Astrocyte (in vitro differentiated cells and primary cell): ENCODE measurements at regions not wholly inside any gene's neighbourhood (a gene's known extent, or its start where the extent isn't known, plus 50 kb on each side); places are given as distances from the start of the nearest gene placed in this dataset.

Source experiments
- EZH2 ChIP-seq: IDR thresholded peaks from 2 replicates; pipeline ENCODE4 v1.6.1; 2012; ENCODE audit warnings: mild to moderate bottlenecking, low read length, inconsistent platforms; ENCODE audit not compliant: insufficient read depth
- TF ChIP-seq, protein P1 (sequence below): IDR thresholded peaks from 2 replicates; pipeline ENCODE4 v1.5.1; 2011; ENCODE audit warnings: low read depth, mild to moderate bottlenecking, inconsistent platforms, low read length, moderate library complexity; ENCODE audit not compliant: insufficient read depth

DNA sequence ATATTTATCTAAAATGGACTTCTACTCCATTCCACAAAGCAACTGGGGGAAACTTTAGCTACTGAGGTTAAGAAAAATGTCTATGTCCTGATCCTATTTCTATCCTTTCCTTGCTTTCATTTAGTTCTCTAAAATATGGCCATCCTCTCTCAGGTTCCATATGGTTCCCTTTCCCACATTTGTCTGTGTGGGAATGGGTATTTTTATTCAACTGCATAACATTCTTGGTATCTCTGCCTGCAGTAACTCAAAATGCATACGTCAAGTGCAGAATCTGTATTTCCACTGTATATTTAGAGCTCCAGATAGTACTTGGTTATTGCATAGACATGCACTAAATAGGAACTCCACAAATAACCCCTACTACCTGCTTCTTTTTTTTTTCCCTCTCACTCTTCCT lies 130.6 kb upstream of the BTG1 start:
- TF ChIP-seq EZH2: no peak
- TF ChIP-seq, protein P1, sequence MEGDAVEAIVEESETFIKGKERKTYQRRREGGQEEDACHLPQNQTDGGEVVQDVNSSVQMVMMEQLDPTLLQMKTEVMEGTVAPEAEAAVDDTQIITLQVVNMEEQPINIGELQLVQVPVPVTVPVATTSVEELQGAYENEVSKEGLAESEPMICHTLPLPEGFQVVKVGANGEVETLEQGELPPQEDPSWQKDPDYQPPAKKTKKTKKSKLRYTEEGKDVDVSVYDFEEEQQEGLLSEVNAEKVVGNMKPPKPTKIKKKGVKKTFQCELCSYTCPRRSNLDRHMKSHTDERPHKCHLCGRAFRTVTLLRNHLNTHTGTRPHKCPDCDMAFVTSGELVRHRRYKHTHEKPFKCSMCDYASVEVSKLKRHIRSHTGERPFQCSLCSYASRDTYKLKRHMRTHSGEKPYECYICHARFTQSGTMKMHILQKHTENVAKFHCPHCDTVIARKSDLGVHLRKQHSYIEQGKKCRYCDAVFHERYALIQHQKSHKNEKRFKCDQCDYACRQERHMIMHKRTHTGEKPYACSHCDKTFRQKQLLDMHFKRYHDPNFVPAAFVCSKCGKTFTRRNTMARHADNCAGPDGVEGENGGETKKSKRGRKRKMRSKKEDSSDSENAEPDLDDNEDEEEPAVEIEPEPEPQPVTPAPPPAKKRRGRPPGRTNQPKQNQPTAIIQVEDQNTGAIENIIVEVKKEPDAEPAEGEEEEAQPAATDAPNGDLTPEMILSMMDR: no peak
